K562 (cell line): ENCODE measurements at regions not wholly inside any gene's neighbourhood (a gene's known extent, or its start where the extent isn't known, plus 50 kb on each side); places are given as distances from the start of the nearest gene placed in this dataset.
A peak's percentile ranks its signal among the peaks of the same experiment; 100 is the strongest.

Experiments used
- BMI1 ChIP-seq: fragments of 150-350 bp; IDR thresholded peaks from 2 replicates; pipeline ENCODE4 v1.6.1; 2014; ENCODE audit warnings: low read length
- CBFA2T2 ChIP-seq: fragments of 450-650 bp; conservative IDR thresholded peaks from 2 replicates; pipeline ENCODE4 v1.6.1; 2017; ENCODE audit warnings: mild to moderate bottlenecking
- FOS ChIP-seq: IDR thresholded peaks from 3 replicates; pipeline ENCODE4 v1.6.1; 2011; ENCODE audit not compliant: insufficient read length; ENCODE audit errors: extremely low read depth
- HMG20A ChIP-seq: fragments of 450-650 bp; formaldehyde crosslinking; conservative IDR thresholded peaks from 2 replicates; pipeline ENCODE4 v1.4.0; 2020; ENCODE audit warnings: mild to moderate bottlenecking, mixed read lengths
- HOXB6 ChIP-seq: fragments of 250-450 bp; sonication (Bioruptor Pico); IDR thresholded peaks from 2 replicates; pipeline ENCODE4 v1.5.1; 2022; ENCODE audit warnings: mild to moderate bottlenecking, borderline replicate concordance
- KDM5B ChIP-seq: fragments of 200-600 bp; sonication (generic); IDR thresholded peaks from 2 replicates; pipeline ENCODE4 v1.6.1; 2012; ENCODE audit warnings: low read depth, mild to moderate bottlenecking, moderate library complexity, low read length, control low read depth, inconsistent platforms; ENCODE audit not compliant: insufficient replicate concordance
- NR4A1 ChIP-seq, 2 experiments: fragments of 250-450 bp in 1 of 2; fragments of 450-650 bp in 1 of 2; sonication (Bioruptor Pico) in 1 of 2; IDR thresholded peaks; 2 replicates each; pipeline versions ENCODE4 v1.4.0 to v1.6.1; 2016 to 2020; ENCODE audit warnings: mild to moderate bottlenecking in 2 of 2, missing compliant biosample characterization in 1 of 2, missing genetic modification characterization in 1 of 2, moderate library complexity in 1 of 2
- RB1 ChIP-seq: fragments of 450-650 bp; IDR thresholded peaks from 2 replicates; pipeline ENCODE4 v1.6.1; 2017; ENCODE audit warnings: low read depth, mild to moderate bottlenecking
- RBBP5 ChIP-seq: fragments of 200-600 bp; sonication (generic); IDR thresholded peaks from 2 replicates; pipeline ENCODE4 v1.6.1; 2012; ENCODE audit warnings: borderline replicate concordance, mild to moderate bottlenecking, low read length, control low read depth, inconsistent platforms; ENCODE audit not compliant: insufficient read depth, poor library complexity, severe bottlenecking
- SFPQ ChIP-seq: fragments of 200-400 bp; formaldehyde crosslinking; IDR thresholded peaks from 2 replicates; pipeline ENCODE4 v1.6.1; 2017; ENCODE audit warnings: mild to moderate bottlenecking, low read depth, low read length, moderate library complexity
- SMAD2 ChIP-seq: fragments of 150-350 bp; IDR thresholded peaks from 2 replicates; pipeline ENCODE4 v1.6.1; 2014; ENCODE audit warnings: low read depth, mild to moderate bottlenecking, low read length
- ZBTB17 ChIP-seq: fragments of 450-650 bp; formaldehyde crosslinking; IDR thresholded peaks from 2 replicates; pipeline ENCODE4 v1.4.0; 2020; ENCODE audit warnings: mild to moderate bottlenecking
- ZBTB9 ChIP-seq: fragments of 450-650 bp; formaldehyde crosslinking; IDR thresholded peaks from 2 replicates; pipeline ENCODE4 v1.4.0; 2020; ENCODE audit warnings: mild to moderate bottlenecking, moderate library complexity
- ZNF124 ChIP-seq: sonication (generic); formaldehyde crosslinking; IDR thresholded peaks from 2 replicates; pipeline ENCODE4 v1.8.1; 2022; ENCODE audit warnings: missing genetic modification reagents
- ZNF551 ChIP-seq: fragments of 250-450 bp; sonication (Bioruptor Pico); IDR thresholded peaks from 2 replicates; pipeline ENCODE4 v1.5.0; 2021; ENCODE audit warnings: mild to moderate bottlenecking, moderate library complexity
- ZNF764 ChIP-seq: fragments of 250-450 bp; sonication (Bioruptor Pico); IDR thresholded peaks from 2 replicates; pipeline ENCODE4 v1.4.0; 2020; ENCODE audit warnings: low read depth, mild to moderate bottlenecking, moderate library complexity
- TF ChIP-seq, protein P1 (sequence below), 2 experiments: fragments of 450-650 bp; IDR thresholded peaks; 2 replicates each; pipeline ENCODE4 v1.6.1; 2018; ENCODE audit warnings: mild to moderate bottlenecking in 2 of 2, low read depth in 1 of 2; ENCODE audit not compliant: partially characterized antibody in 2 of 2
- TF ChIP-seq, protein P2 (sequence below): fragments of 450-650 bp; IDR thresholded peaks from 2 replicates; pipeline ENCODE4 v1.7.1; 2018; ENCODE audit warnings: mild to moderate bottlenecking, low read depth; ENCODE audit not compliant: partially characterized antibody

DNA sequence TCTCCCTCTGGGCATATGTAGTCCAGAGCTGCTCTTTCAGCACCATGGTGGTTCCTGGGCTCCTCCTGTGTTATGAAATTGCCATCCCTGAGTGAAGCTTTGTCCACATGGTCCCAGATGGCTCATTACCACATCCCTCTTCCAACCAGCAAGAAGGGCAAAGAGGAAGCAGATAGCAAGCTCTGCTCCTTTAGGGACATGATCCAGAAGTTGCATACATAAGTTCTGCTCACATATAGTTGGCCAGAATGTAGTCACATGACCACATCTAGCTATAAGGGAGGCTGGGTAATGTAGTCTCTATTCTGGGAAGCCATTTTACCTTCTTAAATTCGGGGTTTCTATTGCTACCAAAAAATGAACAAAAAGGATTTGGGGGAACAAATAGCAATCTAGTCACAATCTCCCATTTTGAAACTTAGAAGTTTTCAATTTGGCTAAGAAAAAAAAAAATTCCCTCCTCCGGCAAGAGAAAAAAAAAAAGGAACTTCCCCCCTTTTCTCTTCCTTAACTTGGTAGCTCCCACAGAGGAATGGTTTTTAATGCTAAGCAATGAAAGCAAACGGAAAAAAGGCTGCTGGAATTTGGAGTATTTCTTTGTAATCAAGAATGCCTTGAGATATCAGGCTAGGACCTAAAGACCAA, 88.2 kb upstream of the USP9X start (continued):
- TF ChIP-seq, protein P1, sequence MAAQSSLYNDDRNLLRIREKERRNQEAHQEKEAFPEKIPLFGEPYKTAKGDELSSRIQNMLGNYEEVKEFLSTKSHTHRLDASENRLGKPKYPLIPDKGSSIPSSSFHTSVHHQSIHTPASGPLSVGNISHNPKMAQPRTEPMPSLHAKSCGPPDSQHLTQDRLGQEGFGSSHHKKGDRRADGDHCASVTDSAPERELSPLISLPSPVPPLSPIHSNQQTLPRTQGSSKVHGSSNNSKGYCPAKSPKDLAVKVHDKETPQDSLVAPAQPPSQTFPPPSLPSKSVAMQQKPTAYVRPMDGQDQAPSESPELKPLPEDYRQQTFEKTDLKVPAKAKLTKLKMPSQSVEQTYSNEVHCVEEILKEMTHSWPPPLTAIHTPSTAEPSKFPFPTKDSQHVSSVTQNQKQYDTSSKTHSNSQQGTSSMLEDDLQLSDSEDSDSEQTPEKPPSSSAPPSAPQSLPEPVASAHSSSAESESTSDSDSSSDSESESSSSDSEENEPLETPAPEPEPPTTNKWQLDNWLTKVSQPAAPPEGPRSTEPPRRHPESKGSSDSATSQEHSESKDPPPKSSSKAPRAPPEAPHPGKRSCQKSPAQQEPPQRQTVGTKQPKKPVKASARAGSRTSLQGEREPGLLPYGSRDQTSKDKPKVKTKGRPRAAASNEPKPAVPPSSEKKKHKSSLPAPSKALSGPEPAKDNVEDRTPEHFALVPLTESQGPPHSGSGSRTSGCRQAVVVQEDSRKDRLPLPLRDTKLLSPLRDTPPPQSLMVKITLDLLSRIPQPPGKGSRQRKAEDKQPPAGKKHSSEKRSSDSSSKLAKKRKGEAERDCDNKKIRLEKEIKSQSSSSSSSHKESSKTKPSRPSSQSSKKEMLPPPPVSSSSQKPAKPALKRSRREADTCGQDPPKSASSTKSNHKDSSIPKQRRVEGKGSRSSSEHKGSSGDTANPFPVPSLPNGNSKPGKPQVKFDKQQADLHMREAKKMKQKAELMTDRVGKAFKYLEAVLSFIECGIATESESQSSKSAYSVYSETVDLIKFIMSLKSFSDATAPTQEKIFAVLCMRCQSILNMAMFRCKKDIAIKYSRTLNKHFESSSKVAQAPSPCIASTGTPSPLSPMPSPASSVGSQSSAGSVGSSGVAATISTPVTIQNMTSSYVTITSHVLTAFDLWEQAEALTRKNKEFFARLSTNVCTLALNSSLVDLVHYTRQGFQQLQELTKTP (IDR thresholded peaks at IDR 0.05; ENCODE audit: low read depth in 1 of 2, partially characterized antibody in 2 of 2), result peak in 1 of 2 experiments; percentile 57
- TF ChIP-seq SFPQ (no peak), ZNF551 (CRISPR knock-in tag) (no peak), ZNF124 (CRISPR knock-in tag) (no peak), ZBTB17 (CRISPR knock-in tag) (no peak), RBBP5 (no peak), KDM5B (no peak), ZBTB9 (CRISPR knock-in tag) (no peak), NR4A1 (CRISPR knock-in tag; IDR thresholded peaks at IDR 0.05) (no peak), NR4A1 (tag; IDR thresholded peaks at IDR 0.05) (no peak), HMG20A (CRISPR knock-in tag) (no peak), FOS (no peak), BMI1 (no peak), SMAD2 (no peak), RB1 (no peak), CBFA2T2 (peak; percentile 72), ZNF764 (CRISPR knock-in tag) (no peak), HOXB6 (CRISPR knock-in tag) (no peak)
- TF ChIP-seq, protein P2, sequence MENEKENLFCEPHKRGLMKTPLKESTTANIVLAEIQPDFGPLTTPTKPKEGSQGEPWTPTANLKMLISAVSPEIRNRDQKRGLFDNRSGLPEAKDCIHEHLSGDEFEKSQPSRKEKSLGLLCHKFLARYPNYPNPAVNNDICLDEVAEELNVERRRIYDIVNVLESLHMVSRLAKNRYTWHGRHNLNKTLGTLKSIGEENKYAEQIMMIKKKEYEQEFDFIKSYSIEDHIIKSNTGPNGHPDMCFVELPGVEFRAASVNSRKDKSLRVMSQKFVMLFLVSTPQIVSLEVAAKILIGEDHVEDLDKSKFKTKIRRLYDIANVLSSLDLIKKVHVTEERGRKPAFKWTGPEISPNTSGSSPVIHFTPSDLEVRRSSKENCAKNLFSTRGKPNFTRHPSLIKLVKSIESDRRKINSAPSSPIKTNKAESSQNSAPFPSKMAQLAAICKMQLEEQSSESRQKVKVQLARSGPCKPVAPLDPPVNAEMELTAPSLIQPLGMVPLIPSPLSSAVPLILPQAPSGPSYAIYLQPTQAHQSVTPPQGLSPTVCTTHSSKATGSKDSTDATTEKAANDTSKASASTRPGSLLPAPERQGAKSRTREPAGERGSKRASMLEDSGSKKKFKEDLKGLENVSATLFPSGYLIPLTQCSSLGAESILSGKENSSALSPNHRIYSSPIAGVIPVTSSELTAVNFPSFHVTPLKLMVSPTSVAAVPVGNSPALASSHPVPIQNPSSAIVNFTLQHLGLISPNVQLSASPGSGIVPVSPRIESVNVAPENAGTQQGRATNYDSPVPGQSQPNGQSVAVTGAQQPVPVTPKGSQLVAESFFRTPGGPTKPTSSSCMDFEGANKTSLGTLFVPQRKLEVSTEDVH, result no peak
